ENCODE measurements at regions not wholly inside any gene's neighbourhood (a gene's known extent, or its start where the extent isn't known, plus 50 kb on each side); places are given as distances from the start of the nearest gene placed in this dataset.

GRCh38 chr15:27686369-27686768 lies 412.7 kb downstream of the OCA2 start (continued):
- TF ChIP-seq, protein P1, sequence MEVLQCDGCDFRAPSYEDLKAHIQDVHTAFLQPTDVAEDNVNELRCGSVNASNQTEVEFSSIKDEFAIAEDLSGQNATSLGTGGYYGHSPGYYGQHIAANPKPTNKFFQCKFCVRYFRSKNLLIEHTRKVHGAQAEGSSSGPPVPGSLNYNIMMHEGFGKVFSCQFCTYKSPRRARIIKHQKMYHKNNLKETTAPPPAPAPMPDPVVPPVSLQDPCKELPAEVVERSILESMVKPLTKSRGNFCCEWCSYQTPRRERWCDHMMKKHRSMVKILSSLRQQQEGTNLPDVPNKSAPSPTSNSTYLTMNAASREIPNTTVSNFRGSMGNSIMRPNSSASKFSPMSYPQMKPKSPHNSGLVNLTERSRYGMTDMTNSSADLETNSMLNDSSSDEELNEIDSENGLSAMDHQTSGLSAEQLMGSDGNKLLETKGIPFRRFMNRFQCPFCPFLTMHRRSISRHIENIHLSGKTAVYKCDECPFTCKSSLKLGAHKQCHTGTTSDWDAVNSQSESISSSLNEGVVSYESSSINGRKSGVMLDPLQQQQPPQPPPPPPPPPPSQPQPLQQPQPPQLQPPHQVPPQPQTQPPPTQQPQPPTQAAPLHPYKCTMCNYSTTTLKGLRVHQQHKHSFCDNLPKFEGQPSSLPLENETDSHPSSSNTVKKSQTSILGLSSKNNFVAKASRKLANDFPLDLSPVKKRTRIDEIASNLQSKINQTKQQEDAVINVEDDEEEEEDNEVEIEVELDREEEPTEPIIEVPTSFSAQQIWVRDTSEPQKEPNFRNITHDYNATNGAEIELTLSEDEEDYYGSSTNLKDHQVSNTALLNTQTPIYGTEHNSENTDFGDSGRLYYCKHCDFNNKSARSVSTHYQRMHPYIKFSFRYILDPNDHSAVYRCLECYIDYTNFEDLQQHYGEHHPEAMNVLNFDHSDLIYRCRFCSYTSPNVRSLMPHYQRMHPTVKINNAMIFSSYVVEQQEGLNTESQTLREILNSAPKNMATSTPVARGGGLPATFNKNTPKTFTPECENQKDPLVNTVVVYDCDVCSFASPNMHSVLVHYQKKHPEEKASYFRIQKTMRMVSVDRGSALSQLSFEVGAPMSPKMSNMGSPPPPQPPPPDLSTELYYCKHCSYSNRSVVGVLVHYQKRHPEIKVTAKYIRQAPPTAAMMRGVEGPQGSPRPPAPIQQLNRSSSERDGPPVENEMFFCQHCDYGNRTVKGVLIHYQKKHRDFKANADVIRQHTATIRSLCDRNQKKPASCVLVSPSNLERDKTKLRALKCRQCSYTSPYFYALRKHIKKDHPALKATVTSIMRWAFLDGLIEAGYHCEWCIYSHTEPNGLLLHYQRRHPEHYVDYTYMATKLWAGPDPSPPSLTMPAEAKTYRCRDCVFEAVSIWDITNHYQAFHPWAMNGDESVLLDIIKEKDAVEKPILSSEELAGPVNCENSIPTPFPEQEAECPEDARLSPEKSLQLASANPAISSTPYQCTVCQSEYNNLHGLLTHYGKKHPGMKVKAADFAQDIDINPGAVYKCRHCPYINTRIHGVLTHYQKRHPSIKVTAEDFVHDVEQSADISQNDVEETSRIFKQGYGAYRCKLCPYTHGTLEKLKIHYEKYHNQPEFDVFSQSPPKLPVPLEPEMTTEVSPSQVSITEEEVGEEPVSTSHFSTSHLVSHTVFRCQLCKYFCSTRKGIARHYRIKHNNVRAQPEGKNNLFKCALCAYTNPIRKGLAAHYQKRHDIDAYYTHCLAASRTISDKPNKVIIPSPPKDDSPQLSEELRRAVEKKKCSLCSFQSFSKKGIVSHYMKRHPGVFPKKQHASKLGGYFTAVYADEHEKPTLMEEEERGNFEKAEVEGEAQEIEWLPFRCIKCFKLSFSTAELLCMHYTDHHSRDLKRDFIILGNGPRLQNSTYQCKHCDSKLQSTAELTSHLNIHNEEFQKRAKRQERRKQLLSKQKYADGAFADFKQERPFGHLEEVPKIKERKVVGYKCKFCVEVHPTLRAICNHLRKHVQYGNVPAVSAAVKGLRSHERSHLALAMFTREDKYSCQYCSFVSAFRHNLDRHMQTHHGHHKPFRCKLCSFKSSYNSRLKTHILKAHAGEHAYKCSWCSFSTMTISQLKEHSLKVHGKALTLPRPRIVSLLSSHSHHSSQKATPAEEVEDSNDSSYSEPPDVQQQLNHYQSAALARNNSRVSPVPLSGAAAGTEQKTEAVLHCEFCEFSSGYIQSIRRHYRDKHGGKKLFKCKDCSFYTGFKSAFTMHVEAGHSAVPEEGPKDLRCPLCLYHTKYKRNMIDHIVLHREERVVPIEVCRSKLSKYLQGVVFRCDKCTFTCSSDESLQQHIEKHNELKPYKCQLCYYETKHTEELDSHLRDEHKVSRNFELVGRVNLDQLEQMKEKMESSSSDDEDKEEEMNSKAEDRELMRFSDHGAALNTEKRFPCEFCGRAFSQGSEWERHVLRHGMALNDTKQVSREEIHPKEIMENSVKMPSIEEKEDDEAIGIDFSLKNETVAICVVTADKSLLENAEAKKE (CRISPR knock-in tag; IDR thresholded peaks at IDR 0.05) = no peak
- no peak for TF ChIP-seq JUNB (IDR thresholded peaks at IDR 0.05; ENCODE audit: unreplicated experiment)
- TF ChIP-seq CREB1 (CRISPR knock-in tag; IDR thresholded peaks at IDR 0.05; ENCODE audit: low read depth) = no peak
- no peak for TF ChIP-seq EZH2phosphoT487 (IDR thresholded peaks at IDR 0.05; ENCODE audit: unreplicated experiment)
- TF ChIP-seq STAT1 (IDR thresholded peaks at IDR 0.05; ENCODE audit: unreplicated experiment) = no peak
- no peak for TF ChIP-seq POLR2AphosphoS5 (IDR thresholded peaks at IDR 0.05; ENCODE audit: low read depth)
- no peak for TF ChIP-seq ZNF331 (CRISPR knock-in tag; IDR thresholded peaks at IDR 0.05; ENCODE audit: low read depth)

- peaks cover 10% of the 10 kb centered on the region; the same call in 1 of the 2 replicates for H3K9me2 ChIP-seq (ENCODE audit: insufficient read depth)
- H3K4me2 ChIP-seq = no peak overlapping the region
- H3K79me2 ChIP-seq (replicated peaks; ENCODE audit: insufficient read depth) = no peaks in the 10 kb centered on the region
- 0 out of 2 replicates have a peak overlapping the region, but pooled peaks have one; percentile 47 for H2AFZ ChIP-seq
- no peaks in the 10 kb centered on the region for H4K20me1 ChIP-seq (replicated peaks; ENCODE audit: insufficient read depth)
- H3K4me3 Mint-ChIP-seq = no peak overlapping the region
- no peak overlapping the region for H3K4me3 ChIP-seq
- H3K36me3 Mint-ChIP-seq (ENCODE audit: low read depth) = no peaks in the 10 kb centered on the region; the same call in 2 of the 3 replicates
- no peaks in the 10 kb centered on the region for H3F3A ChIP-seq (replicated peaks; ENCODE audit: low read depth)
- no peak overlapping the region for H3K27ac ChIP-seq (ENCODE audit: low read depth)
- no peaks in the 10 kb centered on the region; the same call in 1 of the 3 replicates for H3K9me3 Mint-ChIP-seq
- DNase-seq (ENCODE audit: low spot score) (no peak), ATAC-seq (no peak)
- no peaks in the 10 kb centered on the region for H3K27me3 Mint-ChIP-seq (ENCODE audit: insufficient read depth, low read depth, poor library complexity)
- no peak overlapping the region for H3K27ac Mint-ChIP-seq
- no peaks in the 10 kb centered on the region for H3K36me3 ChIP-seq (ENCODE audit: insufficient read depth)
- H3K4me1 Mint-ChIP-seq = peaks cover 11% of the 10 kb centered on the region; the same call in 2 of the 3 replicates
- H3K27me3 ChIP-seq (ENCODE audit: insufficient read depth) = no peaks in the 10 kb centered on the region
- H3K4me1 ChIP-seq (ENCODE audit: insufficient read depth) = no peaks in the 10 kb centered on the region
- TF ChIP-seq REST (IDR thresholded peaks at IDR 0.05; ENCODE audit: unreplicated experiment) = no peak
- TF ChIP-seq ZNF114 (CRISPR knock-in tag; IDR thresholded peaks at IDR 0.05) = no peak
Measured at GRCh38 chr15:27685644-27686043, 413.5 kb downstream of the OCA2 start.
